RKO (cell line): ENCODE measurements at regions not wholly inside any gene's neighbourhood (a gene's known extent, or its start where the extent isn't known, plus 50 kb on each side); places are given as distances from the start of the nearest gene placed in this dataset.
"Not testable (repeated sequence)": the region's sequence is repeated elsewhere in the genome, so short reads cannot be mapped to it uniquely, and the experiment has no call there.

Experiments
- DNase-seq: peaks from one replicate; pipeline ENCODE4 v3.0.0-alpha.2; 2016; ENCODE audit warnings: low spot score

GRCh38 chr11:112617977-112618826 lies 343.0 kb upstream of the NCAM1 start:
- DNase-seq, result no peak

- DNase-seq, result no peak
Observed at GRCh38 chr11:112619106-112619505, 342.1 kb upstream of the NCAM1 start.

GRCh38 chr11:112620621-112621394 lies 340.4 kb upstream of the NCAM1 start:
- DNase-seq, result no peak

- DNase-seq, result no peak
Observed at GRCh38 chr11:112623057-112623456, 338.2 kb upstream of the NCAM1 start.

- no peak for DNase-seq
Observed at GRCh38 chr11:112624431-112624830, 336.8 kb upstream of the NCAM1 start.

- not testable (repeated sequence) for DNase-seq
Observed at GRCh38 chr11:112624971-112625370, 336.2 kb upstream of the NCAM1 start.

GRCh38 chr11:112625814-112626213 lies 335.4 kb upstream of the NCAM1 start:
- DNase-seq, result no peak

GRCh38 chr11:112626731-112627130 lies 334.5 kb upstream of the NCAM1 start:
- DNase-seq, result no peak

- no peak for DNase-seq
Observed at GRCh38 chr11:112627588-112628045, 333.6 kb upstream of the NCAM1 start.

GRCh38 chr11:112628676-112629075 lies 332.5 kb upstream of the NCAM1 start:
- DNase-seq, result no peak

GRCh38 chr11:112630496-112630895 lies 330.7 kb upstream of the NCAM1 start:
- DNase-seq, result no peak

- DNase-seq, result no peak
Observed at GRCh38 chr11:112631333-112631732, 329.9 kb upstream of the NCAM1 start.

GRCh38 chr11:112632866-112633505 lies 328.2 kb upstream of the NCAM1 start:
- no peak for DNase-seq

- DNase-seq, result no peak
Observed at GRCh38 chr11:112634551-112634950, 326.7 kb upstream of the NCAM1 start.

GRCh38 chr11:112634995-112635737 lies 326.1 kb upstream of the NCAM1 start:
- no peak for DNase-seq

GRCh38 chr11:112637076-112637475 lies 324.1 kb upstream of the NCAM1 start:
- no peak for DNase-seq

GRCh38 chr11:112637876-112638275 lies 323.3 kb upstream of the NCAM1 start:
- no peak for DNase-seq

- no peak for DNase-seq
Observed at GRCh38 chr11:112639469-112639868, 321.8 kb upstream of the NCAM1 start.

- DNase-seq, result no peak
Observed at GRCh38 chr11:112643416-112643815, 317.8 kb upstream of the NCAM1 start.

- no peak for DNase-seq
Observed at GRCh38 chr11:112644410-112645131, 316.6 kb upstream of the NCAM1 start.

GRCh38 chr11:112649856-112650255 lies 311.4 kb upstream of the NCAM1 start:
- no peak for DNase-seq
